ENCODE measurements at regions not wholly inside any gene's neighbourhood (a gene's known extent, or its start where the extent isn't known, plus 50 kb on each side); places are given as distances from the start of the nearest gene placed in this dataset.

GRCh38 chr5:67341478-67341877 lies 144.9 kb upstream of the CD180 start:
- 0 out of 2 replicates have a peak, but pooled peaks have one; percentile 2 for TF ChIP-seq ZFP30 (CRISPR knock-in tag; IDR thresholded peaks at IDR 0.05)
- no peak for TF ChIP-seq PPARA (CRISPR knock-in tag; IDR thresholded peaks at IDR 0.05; ENCODE audit: borderline replicate concordance)

All from SK-N-SH treated with all-trans-retinoic acid at 6 μM for 48 hours (cell line).